GM21529 (cell line): ENCODE measurements at regions not wholly inside any gene's neighbourhood (a gene's known extent, or its start where the extent isn't known, plus 50 kb on each side); places are given as distances from the start of the nearest gene placed in this dataset.
"Not testable (repeated sequence)": the region's sequence is repeated elsewhere in the genome, so short reads cannot be mapped to it uniquely, and the experiment has no call there.

Experiments used
- ATAC-seq: cut with Tn5 transposase; IDR thresholded peaks from one replicate; pipeline ENCODE4 v1.9.1; 2021; ENCODE audit not compliant: unreplicated experiment

DNA sequence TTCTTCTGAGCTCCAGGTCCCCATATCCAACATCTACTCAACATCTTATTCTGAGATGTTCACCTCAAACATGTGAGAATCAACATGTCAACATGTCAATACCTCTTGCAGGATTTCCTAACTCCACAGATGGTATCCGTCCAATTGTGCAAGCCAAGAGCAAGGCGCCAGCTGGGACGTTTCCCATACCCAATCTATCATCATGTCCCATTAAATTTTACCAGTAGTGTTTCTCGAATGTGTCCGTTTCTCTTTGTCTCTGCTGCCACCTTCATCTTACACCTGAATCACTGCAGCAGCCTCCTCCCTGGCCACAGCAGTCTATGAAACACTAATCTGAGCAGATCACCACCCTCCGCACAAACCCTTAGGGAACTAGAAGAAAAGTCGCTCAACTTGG, 78.0 kb upstream of the RPS6KA2 start:
- no peak for ATAC-seq

DNA sequence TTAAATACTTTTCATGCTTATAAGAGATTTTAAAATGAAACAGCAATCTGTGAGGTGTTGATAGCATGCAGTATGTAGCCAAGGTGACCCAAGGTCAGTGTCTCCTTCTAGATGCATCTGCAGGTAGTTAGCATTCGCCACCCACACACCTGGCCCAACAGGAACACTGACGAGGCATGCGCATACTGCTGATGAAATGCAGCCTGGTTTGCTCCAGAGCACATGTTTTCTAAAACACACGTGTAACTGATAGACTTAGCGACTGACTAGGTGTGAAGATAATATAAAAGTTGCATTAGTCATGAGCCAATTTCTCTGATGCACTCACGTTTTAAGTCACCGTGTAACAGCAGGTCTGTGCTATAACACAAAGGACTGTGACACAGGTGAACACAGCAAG, 77.1 kb upstream of the RPS6KA2 start:
- no peak for ATAC-seq

DNA sequence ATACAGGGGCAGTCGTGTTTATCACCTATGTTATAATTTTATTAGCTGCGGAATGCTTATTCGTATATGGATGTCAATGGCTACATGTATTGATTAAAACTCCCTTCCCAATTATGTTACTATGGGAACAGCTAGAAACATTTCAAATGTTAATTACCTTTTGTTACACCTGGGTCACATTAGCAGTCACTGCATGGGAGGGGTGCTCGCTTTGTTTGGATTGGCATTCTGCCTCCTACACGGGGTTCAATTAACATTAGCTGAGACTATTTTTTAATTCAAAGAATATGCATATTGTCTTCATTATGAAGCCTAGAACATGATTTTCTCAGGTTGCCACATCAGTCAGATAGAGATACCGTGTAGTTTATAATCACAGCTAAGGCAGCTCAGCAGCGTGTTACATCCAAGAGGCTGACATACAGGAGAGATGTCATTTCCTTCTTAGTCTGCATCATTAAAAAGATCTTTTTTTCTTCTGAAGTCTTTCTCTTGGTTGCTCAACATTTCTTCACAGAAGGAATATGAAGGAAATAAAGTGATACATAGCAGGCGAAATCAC, 76.2 kb upstream of the RPS6KA2 start:
- no peak for ATAC-seq

DNA sequence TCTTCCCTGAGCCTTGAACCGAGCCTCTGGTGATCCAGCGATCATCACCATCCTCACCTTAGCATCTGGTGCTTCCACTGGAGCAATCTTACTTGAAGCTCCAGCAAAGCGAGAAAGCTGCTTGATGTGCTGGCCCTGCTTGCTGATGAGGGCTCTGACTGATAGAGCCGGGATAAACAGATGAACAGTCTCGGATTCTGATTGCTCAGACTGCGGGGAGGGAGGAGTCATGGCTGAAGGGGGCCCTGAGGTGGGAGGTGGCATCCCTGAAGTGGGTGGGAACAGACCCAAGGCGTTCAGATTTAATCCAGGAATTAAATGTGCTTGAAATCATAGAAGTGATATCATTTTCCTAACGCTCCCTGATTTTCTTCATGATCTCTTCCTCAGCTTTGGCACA, 74.4 kb upstream of the RPS6KA2 start:
- not testable (repeated sequence) for ATAC-seq

GRCh38 chr6:166700871-166701270, 73.8 kb upstream of the RPS6KA2 start:
- not testable (repeated sequence) for ATAC-seq

- ATAC-seq = peak; percentile 58
Measured at GRCh38 chr6:166697113-166697512, 70.1 kb upstream of the RPS6KA2 start.

- ATAC-seq = no peak
Measured at GRCh38 chr6:166693880-166694279, 66.8 kb upstream of the RPS6KA2 start.

- no peak for ATAC-seq
Measured at GRCh38 chr6:166692723-166693302, 65.8 kb upstream of the RPS6KA2 start.

DNA sequence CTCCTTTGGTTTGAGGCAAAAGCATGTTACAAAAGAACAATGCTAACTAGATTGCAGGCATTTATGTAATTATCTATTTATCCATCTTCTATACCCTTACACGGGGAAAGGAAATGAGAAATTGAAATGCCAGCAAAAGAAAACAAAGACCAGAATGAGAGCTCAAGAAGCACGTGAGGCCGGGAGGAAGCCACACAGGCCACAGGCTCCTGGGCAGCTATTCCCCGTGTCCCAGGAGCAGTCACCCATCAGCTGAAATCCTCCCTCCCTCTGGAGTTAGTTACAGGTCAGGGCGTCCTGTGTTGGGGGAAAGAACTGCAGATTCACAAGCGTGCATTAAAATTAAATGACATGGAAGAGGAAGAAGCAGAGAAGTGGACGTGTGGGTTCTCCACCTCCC, 64.7 kb upstream of the RPS6KA2 start:
- ATAC-seq = no peak

GRCh38 chr6:166691199-166691598, 64.1 kb upstream of the RPS6KA2 start:
- ATAC-seq = no peak

- ATAC-seq = no peak
Measured at GRCh38 chr6:166689687-166690086, 62.6 kb upstream of the RPS6KA2 start.

- ATAC-seq = no peak
Measured at GRCh38 chr6:166688901-166689300, 61.9 kb upstream of the RPS6KA2 start.

DNA sequence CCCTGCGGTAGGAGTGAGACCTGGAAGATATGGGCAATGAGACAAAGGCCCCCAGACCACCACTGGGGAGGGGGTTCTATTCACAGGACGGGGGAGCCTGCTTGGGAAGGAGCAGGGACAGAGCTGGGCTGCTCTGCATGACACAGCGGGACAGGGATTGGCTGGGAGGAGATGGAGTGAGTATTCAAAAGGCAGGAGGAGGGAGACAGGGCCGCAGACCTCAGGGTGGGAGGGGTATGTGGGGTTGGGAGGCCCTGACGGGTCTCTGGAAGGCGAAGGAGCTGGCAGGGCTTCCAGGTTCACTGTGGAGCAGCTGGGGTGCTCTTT, 60.8 kb upstream of the RPS6KA2 start:
- no peak for ATAC-seq

GRCh38 chr6:166687070-166687878, 60.2 kb upstream of the RPS6KA2 start:
- no peak for ATAC-seq

- no peak for ATAC-seq
Measured at GRCh38 chr6:166686317-166686716, 59.3 kb upstream of the RPS6KA2 start.

DNA sequence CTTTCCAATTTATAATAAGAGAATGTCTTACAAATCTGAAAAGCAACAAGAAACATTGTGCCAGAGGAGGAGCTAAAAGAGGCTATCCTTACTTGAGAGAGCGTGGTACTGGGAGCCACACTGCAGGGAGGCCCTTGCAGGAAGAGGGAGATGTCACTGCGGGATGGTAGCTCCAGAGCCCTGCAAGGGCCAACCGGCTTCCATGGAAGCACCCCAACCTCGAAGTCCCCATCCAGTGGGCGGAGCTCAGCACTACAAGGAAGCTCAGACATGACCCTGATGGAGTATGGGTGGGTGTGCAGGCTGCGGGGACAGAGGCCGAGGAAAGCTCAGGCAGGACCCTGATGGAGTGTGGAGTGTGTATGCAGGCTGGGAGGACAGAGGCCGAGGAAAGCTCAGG, 57.8 kb upstream of the RPS6KA2 start:
- ATAC-seq = no peak

DNA sequence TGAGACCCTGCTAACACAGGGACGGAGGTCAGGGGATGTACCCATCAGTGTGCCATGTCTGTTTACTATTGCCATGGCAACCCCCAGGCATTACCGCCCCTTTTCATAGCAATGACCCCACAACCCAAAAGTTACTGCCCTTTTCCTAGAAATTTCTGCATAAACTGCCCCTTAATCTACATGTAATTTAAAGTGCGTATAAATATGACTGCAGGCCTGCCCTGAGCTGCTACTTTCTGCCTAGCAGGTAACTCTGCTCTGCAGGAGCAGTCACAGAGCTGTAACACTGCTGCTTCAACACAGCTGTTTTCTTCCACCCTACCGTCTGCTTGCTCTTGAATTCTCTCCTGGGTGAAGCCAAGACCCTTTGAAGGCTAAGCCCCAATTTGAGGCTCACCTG, 57.1 kb upstream of the RPS6KA2 start:
- ATAC-seq = no peak

DNA sequence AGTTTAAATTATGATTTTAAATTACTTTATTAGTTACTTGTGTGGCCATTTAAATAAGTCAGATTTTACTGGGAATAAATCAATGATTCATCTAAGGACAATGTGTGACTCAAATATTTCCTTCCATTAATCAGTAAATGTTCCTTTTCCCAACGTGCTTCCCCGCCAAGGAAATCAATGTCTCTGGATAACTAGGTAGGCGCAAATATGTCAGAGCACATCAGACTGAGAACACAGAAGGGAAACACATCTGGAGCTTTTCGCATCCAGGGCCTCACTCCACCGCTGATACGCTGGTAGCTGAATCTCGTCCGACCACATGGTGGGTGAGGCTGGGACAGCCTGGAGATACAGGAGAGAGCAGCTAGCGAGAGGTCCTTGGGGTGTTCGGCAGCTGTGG, 56.4 kb upstream of the RPS6KA2 start:
- ATAC-seq = no peak

GRCh38 chr6:166679566-166679965, 52.5 kb upstream of the RPS6KA2 start:
- ATAC-seq = no peak

DNA sequence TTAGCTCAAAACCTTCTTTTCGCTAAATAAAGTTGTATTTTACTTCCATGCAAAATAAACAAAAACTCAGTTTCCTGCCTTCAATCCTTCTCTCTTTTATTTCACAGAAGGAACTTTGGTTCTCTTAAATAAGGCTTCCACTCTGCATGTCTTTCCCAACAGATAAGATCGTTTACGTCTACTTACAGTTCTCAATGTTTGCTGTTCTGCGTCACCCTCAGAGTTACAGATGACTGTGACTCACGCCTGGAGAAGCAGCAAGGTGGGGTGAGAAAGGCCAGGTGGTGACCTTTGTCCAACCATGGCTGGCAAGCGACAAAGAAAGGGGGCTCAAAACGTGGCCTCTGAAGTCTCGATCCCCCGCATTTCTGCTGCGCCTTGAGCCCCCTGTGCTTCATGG, 51.4 kb upstream of the RPS6KA2 start:
- ATAC-seq = no peak

DNA sequence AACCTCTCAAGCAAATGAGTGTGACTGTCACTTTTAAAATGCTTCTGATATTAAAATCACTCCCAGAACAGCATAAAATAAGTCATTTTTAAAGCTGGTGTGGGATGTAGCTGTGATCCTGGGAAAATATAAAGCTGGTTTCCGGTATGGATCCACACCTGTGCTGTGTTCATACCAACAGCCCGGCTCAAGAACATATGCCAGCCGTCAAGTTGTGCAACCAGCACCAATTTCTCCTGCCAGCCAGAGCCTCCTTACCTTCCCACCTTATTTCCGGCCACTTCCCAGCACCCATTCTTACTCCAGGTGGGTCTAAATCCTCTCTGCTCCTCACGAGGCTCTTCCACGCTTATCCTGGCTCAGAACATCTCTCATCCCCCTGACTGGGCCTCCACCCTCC, 50.9 kb upstream of the RPS6KA2 start:
- ATAC-seq = no peak
